Ascending aorta (tissue), 2 donors: ENCODE measurements at regions not wholly inside any gene's neighbourhood (a gene's known extent, or its start where the extent isn't known, plus 50 kb on each side); places are given as distances from the start of the nearest gene placed in this dataset.

Source experiments
- DNase-seq, 2 donors: peaks; one replicate each; pipeline ENCODE4 v3.0.0-alpha.2; 2019; ENCODE audit warnings: low spot score in 2 of 2
- H3K27ac ChIP-seq, 2 donors: fragments of 200-600 bp; sonication (generic); one replicate each; pipeline ENCODE4 v1.5.1; 2016 to 2017; ENCODE audit warnings: mild to moderate bottlenecking in 1 of 2
- H3K27me3 ChIP-seq: fragments of 200-600 bp; sonication (generic); one replicate; pipeline ENCODE4 v1.5.1; 2017
- H3K36me3 ChIP-seq, 2 donors: fragments of 200-600 bp; sonication (generic); one replicate each; pipeline ENCODE4 v1.5.1; 2016
- H3K4me1 ChIP-seq, 2 donors: fragments of 200-600 bp; sonication (generic); one replicate each; pipeline ENCODE4 v1.5.1; 2016 to 2017; ENCODE audit warnings: mild to moderate bottlenecking in 1 of 2
- H3K4me3 ChIP-seq, 2 donors: fragments of 200-600 bp; sonication (generic); one replicate each; pipeline ENCODE4 v1.5.1; 2016 to 2017; ENCODE audit warnings: mild to moderate bottlenecking in 1 of 2
- H3K9me3 ChIP-seq, 2 donors: fragments of 200-600 bp; sonication (generic); one replicate each; pipeline ENCODE4 v1.5.1; 2016
- CTCF ChIP-seq, 3 experiments: fragments of 200-600 bp in 2 of 3; fragments of 450-650 bp in 1 of 3; sonication (generic) in 2 of 3; IDR thresholded peaks; one replicate each; pipeline ENCODE4 v1.5.1; 2016 to 2019; ENCODE audit warnings: antibody characterized with exemption in 3 of 3, mild to moderate bottlenecking in 1 of 3, moderate library complexity in 1 of 3
- intact Hi-C: fragments of 100-400 bp; cut with DNase I; formaldehyde crosslinking; loops from one replicate; pipeline ENCODE4 v1.15.1; 2023

GRCh38 chr2:83674050-83674449 is 785.0 kb downstream of the SUCLG1 start:
- H3K4me1 ChIP-seq = no peaks in the 10 kb centered on the region
- no peak overlapping the region for H3K27ac ChIP-seq
- DNase-seq = no peak
- no peaks in the 10 kb centered on the region for H3K27me3 ChIP-seq
- intact Hi-C loops = no loop called here
- TF ChIP-seq CTCF (IDR thresholded peaks at IDR 0.05) = no peak
- H3K4me3 ChIP-seq = no peak overlapping the region
- H3K9me3 ChIP-seq = no peaks in the 10 kb centered on the region
- no peaks in the 10 kb centered on the region for H3K36me3 ChIP-seq

- Histone ChIP-seq H3K9me3 (no peaks in the 10 kb centered on the region), H3K27me3 (no peaks in the 10 kb centered on the region)
- TF ChIP-seq CTCF (IDR thresholded peaks at IDR 0.05) = no peak
These were observed 793.2 kb downstream of the SUCLG1 start for GRCh38 chr2:83665894-83666293.

GRCh38 chr2:83665154-83665553 is 793.9 kb downstream of the SUCLG1 start:
- Histone ChIP-seq H3K9me3 (no peaks in the 10 kb centered on the region), H3K27me3 (no peaks in the 10 kb centered on the region), H3K36me3 (no peaks in the 10 kb centered on the region), H3K27ac (no peak overlapping the region), H3K4me1 (no peaks in the 10 kb centered on the region), H3K4me3 (no peak overlapping the region)
- DNase-seq = no peak
- intact Hi-C loops = no loop called here
- no peak for TF ChIP-seq CTCF (IDR thresholded peaks at IDR 0.05)

More at GRCh38 chr2:83665894-83666293, 793.2 kb downstream of the SUCLG1 start:
- DNase-seq = no peak
- H3K36me3 ChIP-seq = no peaks in the 10 kb centered on the region
- no peak overlapping the region for H3K4me3 ChIP-seq
- intact Hi-C loops = no loop called here
- H3K4me1 ChIP-seq = no peaks in the 10 kb centered on the region
- H3K27ac ChIP-seq = no peak overlapping the region

- Histone ChIP-seq H3K9me3 (no peaks in the 10 kb centered on the region), H3K27ac (no peak overlapping the region), H3K27me3 (no peaks in the 10 kb centered on the region), H3K4me1 (no peaks in the 10 kb centered on the region), H3K4me3 (no peak overlapping the region), H3K36me3 (no peaks in the 10 kb centered on the region)
- no peak for TF ChIP-seq CTCF (IDR thresholded peaks at IDR 0.05)
- DNase-seq = no peak
- intact Hi-C loops = loop anchor here (1.0 kb wide), 1 partner anchor 8 kb away; no protein-coding TSS in a partner anchor
These were observed 797.4 kb downstream of the SUCLG1 start for GRCh38 chr2:83661711-83662110.

GRCh38 chr2:83654091-83654611 is 804.9 kb downstream of the SUCLG1 start:
- H3K4me1 ChIP-seq = no peaks in the 10 kb centered on the region
- no peak for DNase-seq
- no peak overlapping the region for H3K27ac ChIP-seq
- intact Hi-C loops = no loop called here
- no peaks in the 10 kb centered on the region for H3K9me3 ChIP-seq
- H3K27me3 ChIP-seq = no peaks in the 10 kb centered on the region
- no peak for TF ChIP-seq CTCF (IDR thresholded peaks at IDR 0.05)
- no peak overlapping the region for H3K4me3 ChIP-seq
- H3K36me3 ChIP-seq = no peaks in the 10 kb centered on the region

GRCh38 chr2:83650898-83651297 is 808.2 kb downstream of the SUCLG1 start:
- no peak for DNase-seq
- H3K27ac ChIP-seq = no peak overlapping the region
- H3K4me3 ChIP-seq = no peak overlapping the region
- intact Hi-C loops = no loop called here
- H3K4me1 ChIP-seq = no peaks in the 10 kb centered on the region
- no peak for TF ChIP-seq CTCF (IDR thresholded peaks at IDR 0.05)
- no peaks in the 10 kb centered on the region for H3K27me3 ChIP-seq
- no peaks in the 10 kb centered on the region for H3K9me3 ChIP-seq
- H3K36me3 ChIP-seq = no peaks in the 10 kb centered on the region
